ENCODE measurements at regions not wholly inside any gene's neighbourhood (a gene's known extent, or its start where the extent isn't known, plus 50 kb on each side); places are given as distances from the start of the nearest gene placed in this dataset.

DNA sequence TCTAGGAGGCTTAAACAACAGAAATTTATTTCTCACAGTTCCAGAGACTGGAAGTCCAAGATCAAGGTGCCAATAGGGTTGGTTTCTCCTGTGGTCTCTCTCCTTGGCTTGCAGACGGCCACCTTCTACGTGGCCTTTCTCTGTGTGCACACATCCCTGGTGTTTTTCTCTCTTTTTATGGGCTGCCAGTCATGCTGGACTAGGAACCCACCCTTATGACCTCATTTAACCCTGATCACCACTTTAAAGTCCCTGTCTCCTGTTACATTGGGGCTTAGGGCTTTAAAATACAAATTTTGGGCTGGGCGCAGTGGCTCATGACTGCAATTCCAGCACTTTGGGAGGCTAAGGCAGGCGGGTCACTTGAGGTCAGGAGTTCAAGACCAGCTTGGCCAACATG, 157.1 kb downstream of the TLE1 start:
- no peak for DNase-seq

DNA sequence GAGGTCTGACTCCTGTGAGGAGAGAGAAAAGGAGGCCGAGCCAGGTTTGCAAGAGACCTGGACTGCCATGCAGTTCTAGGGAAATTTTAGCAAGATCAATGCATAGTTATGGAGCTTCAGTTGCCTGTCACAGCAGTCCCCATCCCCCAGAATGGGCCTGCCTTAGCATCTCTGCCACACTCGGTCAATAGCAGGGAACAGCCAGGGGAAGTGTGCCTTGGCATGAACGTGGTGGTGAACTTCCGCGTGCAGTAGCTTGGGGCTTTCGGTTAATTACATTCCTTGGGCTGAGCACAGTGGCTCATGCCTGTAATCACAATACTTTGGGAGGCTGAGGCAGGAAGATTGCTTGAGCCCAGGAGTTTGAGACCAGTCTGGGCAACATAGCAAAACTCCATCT, 157.8 kb downstream of the TLE1 start:
- DNase-seq, result no peak

DNA sequence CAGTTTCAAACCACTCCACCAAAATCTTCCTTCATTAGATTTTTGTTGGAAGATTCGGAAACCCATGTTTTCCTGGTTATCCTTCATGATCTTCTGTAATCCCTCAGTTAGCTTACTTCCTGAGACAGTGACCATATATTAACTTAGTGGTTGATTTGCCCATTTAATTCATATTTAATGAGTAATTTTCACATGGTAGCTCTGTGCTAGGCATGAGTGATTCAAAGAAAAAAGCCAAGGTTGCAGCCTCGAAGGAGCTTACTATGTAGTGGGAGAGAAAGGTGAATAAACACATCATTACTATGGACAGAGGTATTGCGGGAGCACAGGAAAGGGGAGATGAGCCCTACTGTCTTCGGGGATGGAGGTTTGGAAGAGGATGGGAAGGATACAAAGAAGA, 158.5 kb downstream of the TLE1 start:
- DNase-seq, result no peak

DNA sequence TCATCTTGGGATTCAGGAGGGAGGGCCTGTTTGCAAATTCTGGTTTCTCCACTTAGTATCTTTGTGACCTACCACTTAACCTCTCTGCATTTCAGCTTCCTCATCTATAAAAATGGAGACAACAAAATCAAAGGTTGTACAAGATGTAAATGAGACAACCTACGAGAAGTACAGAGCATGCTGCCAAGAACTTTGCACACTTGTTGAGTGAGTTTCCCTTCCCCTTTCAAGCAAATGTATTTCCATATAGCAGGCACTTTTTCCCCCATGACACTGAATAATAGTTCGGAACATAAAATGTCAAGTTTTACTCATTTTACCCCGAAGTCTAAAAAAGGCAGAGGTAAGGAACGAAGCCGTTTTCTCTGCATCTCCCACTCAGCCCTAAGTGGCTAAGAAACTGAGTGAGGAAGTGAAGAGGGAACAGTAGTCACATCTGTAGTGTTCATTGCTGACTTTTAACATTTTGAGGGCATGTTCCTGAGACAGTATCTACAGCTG, 159.0 kb downstream of the TLE1 start:
- DNase-seq, result peak; percentile 20 to 64

DNA sequence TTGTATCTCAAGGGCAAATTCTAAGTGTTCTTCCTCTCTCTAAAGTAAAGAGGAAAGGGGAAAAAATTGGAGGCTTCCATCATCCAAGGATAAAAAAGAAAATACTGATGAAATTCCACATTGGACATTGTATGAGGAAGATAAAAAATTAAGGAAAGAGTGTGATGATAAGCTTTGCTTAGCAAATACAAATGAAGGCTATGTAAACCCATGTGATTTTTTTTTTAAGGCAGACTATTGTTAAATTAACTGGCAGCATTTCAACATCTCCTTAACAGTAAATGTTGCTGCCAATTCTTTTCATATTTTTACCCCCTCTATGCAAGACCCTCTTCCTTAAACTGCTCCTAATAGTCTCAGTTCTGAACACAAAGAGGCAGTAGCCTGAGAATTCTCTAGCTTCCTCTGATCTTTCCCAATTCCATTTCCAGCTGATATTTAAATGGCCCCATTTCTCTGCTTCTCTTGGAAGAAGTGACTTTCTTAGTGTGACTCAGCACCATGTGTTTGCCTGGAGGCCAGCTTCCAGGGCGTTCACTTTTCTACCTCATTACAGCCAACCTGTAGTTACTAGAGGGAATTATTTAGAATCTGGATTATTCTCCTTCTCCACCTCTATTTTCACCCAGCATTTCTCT, 159.7 kb downstream of the TLE1 start:
- peak; percentile 24 to 57 for DNase-seq

DNA sequence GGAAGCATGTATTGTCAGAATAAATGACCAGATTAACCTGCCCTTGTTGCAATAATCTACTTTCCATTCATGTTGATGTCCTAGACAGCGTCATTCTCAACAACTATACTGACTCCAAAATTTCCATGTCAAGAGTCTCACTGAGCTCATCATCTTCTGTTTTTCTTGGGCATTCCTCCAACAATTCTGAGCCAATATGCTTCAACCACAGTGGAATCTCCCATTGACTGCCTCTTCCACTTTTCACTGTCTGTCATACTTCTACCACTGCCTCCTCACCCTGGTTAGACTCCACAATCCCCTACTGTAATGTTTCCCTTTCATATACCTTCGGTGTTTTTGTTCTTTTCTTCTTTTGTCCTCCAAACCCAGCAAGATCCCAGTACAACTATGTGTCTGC, 162.8 kb downstream of the TLE1 start:
- DNase-seq, result peak; percentile 49 to 75

DNA sequence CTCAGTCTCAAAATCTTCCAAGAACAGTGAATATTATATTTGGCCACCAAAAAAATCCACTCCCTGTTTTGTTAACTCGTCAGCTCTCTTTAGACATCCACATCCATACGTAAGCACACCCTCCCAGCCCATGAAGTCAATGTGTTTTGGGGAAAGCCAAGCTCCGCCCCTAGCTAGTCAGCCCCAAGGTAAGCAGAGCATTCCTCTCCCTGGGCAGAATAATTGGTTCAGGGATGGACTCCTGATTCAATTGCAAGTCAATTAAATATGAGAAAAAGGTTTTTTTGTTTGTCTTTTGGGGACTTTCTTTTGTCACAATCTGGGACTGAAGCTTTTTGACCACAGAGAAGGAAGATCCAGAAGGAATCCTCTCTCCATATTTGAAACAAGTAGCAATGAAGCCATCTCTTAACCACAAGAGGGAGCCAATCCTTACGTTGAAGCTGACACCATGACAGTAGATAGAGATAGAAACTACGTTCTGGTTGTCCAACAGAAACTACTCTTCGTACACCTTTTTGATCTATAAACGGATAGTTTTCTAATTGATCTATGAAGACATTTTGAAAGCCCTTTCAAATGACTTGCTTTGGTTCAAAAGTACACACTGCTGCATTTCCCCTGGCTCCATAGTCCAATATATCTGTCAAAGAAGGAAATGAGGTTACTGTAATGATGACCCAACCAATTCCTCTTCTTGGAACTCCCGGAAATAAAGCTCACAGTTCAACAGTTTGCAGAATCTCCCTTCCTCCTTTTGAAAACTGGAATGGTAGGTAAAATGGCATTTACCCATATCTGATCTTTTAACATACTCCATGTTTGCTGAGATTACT, 166.4 kb downstream of the TLE1 start:
- peak; percentile 61 to 62 for DNase-seq

DNA sequence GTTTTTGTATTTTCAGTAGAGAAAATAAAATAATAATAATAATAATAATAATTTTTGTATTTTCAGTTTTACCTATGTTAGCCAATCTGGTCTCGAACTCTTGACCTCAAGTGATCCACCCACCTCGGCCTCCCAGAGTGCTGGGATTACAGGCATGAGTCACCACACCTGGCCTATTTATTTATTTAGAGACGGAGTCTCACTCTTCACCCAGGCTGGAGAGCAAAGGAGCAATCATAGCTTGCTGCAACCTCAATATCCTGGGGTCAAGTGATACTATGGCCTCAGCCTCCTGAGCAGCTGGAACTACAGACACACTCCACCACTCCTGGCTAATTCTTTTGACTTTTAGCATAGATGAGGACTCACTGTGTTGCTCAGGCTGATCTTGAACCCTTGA, 167.5 kb downstream of the TLE1 start:
- DNase-seq, result no peak

DNA sequence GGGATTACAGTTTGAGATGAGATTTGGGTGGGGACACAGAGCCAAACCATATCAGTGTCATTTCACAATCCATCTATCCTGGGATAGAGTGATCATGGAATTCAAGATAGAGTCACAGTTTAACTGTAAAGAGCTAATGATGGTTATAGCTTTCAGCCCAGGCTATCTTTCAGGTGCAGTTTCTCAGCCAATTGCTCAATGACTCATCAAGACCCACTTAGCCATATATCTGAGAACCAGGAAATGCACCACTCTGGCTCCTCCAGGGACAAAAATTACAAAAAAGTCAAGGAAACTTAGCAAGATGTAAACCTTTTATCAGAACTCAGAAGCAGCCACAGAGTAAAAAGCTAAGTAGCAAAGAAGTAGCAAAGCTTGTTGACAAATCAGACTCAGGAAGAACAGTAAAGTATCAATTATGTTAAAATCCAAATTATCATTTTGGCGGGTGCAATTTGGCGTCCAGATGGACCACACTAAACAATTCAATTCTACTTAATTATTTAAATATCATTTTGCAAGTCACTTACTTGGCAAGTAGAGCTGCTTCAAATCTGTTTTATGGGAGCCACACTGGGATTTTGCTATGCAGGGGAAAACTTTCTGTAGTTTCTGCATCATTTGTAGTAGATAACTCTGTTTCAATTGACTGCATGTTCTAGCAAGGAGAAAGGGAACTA, 169.4 kb downstream of the TLE1 start:
- DNase-seq, result no peak

DNA sequence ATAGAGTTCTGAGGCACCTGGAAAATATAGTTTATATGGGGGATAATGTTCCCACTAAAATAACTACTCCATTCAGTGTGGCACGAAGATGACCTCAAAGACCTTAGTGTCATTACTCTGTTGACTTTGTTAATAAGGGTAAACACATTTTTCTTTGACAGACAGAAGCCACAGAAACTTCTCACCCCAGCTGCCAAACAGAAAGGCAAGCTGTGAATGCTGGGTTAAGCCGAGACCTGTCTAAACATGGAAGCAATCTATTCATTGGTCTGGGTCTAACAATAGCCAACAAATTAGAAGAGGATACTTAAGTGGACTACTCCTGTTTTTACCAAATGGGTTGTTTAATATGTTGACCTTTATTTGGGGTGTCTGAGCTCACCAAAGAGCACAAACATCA, 171.4 kb downstream of the TLE1 start:
- no peak for DNase-seq

DNA sequence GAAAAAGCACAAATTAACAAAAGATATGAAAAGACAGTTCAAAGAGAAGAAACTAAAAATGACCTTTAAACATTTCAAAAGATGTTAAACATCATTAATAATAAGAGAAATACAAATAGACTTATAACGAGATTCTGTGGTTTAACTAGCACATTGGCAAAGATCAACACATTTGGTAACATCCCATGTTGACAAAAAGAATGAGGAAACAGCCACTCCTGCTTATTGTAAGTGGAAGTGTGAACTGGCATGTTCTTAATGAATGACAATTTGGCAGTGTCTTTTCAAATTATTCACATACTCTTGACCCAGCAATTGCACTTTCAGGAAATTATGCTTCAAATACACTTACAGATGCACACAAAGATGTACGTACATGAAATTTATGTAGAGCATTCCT, 176.3 kb downstream of the TLE1 start:
- DNase-seq, result peak; percentile 12 to 60

DNA sequence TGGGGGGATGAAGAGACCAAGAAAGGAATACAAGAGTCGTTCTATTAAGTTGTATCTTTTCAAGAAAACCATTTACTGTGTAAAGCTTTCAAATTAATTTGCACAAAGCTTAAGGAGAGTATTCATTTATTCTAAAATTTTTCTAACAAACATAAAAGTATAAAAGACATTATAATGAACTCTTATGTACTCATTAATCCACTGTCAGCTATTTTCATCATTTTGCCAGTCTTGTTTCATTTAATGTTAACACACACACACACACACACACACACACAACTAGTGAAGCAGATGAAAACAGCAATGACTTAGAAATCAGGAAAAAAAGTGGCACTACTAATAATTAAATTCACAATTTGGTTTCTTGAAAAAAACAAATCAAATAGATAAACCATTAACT, 176.7 kb downstream of the TLE1 start:
- DNase-seq, result no peak

DNA sequence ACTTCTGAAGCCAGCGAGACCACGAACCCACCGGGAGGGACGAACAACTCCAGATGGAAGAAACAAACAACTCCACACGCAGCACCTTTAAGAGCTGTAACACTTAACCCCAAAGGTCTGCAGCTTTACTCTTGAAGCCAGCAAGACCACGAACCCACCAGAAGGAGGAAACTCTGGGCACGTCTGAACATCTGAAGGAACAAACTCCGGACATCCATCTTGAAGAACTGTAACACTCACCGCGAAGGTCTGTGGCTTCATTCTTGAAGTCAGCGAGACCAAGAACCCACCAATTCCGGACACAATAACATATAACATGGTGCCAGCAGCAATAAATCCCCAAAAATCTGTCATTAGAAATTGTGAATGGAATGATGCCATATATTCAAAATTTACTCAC, 180.9 kb downstream of the TLE1 start:
- DNase-seq, result no peak

DNA sequence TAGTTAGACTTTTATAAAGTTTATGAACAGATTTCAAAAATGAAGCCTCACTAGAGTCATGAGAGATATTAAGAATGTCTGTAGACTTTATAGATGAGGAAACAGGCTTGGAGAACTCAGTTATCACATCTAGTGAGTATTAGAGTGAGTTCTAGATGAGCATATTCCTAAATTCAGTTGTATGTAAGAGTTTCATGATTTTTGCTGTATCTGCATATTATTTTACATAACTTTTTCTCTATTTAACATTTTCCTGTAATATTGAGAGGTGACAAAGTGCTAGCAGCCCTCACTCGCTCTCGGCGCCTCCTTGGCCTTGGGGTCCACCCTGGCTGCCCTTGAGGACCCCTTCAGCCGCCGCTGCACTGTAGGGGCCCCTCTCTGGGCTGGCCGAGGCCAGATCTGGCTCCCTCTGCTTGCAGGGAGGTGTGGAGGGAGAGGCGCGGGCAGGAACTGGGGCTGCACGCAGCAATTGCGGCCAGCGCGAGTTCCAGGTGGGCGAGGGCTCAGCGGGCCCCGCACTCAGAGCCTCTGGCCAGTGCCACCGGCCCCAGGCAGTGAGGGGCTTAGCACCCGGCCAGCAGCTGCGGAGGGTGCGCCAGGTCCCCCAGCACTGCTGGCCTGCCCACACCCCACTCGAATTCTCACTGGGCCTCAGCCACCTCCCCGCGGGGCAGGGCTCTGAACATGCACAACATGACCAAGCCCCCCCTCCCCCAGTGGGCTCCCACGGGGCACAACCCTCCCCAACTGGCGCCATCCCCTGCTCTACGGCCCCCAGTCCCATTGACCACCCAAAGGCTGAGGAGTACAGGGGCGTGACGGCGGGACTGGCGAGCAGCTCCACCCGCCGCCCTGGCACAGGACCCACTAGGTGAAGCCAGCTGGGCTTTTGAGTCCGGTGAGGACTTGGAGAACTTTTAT, 182.1 kb downstream of the TLE1 start:
- no peak for DNase-seq

DNA sequence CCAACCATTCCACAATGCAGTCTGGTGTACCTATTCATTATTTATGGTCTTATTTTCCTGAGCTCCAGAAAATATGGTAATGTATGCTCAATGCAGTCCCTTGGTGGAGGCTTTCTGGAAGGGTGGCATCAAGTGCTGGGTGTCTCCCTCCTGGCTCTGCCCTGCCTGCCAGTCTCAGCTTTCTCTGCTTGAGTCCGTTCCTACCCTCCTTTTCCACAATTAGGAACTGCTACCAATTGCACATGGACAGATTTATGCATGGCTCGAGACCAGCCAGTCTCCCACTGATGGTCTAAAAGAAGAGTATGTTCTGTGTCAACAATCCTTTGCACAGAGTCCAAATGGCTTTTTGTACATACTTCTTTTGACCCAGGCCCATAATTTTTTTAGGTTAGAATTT, 189.8 kb downstream of the TLE1 start:
- DNase-seq, result no peak

DNA sequence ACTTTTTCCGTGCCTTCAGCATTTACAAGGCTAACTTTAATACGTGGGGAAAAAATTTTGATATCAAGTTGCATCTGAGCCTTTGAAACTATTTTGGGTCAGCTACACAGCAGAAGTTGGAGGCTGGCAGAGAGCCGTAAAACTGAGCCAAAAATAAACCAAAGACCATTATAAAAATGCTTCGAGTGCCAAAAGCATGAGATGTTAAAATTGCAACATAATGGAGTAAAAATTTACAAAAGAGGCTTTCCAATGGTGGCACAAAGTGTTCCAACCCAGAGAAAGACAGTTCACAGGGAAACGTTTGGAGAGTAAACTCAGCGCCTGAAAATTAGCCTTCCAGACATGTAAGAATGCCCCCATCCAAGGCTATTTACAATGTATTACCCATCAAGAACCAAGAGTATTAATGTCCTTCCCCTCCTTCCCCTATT, 190.3 kb downstream of the TLE1 start:
- no peak for DNase-seq

DNA sequence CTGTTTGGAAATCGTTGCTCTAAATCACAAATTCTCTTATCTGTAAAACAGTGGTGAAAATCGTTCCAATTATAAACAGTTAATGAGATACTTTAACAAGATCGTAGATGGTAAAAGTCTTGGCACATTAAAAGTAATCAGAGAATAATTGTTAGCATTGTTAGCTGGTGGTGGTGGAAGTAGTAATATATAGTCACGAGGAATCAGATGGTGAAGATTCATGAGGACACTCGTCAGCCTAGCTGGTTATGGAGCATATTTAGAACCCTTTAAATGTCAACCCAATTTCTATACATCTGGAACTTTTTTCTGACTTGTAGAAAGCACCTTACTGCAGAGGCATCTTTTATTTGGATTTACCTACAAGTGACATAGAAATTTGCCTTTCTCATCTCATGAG, 190.8 kb downstream of the TLE1 start:
- no peak for DNase-seq

DNA sequence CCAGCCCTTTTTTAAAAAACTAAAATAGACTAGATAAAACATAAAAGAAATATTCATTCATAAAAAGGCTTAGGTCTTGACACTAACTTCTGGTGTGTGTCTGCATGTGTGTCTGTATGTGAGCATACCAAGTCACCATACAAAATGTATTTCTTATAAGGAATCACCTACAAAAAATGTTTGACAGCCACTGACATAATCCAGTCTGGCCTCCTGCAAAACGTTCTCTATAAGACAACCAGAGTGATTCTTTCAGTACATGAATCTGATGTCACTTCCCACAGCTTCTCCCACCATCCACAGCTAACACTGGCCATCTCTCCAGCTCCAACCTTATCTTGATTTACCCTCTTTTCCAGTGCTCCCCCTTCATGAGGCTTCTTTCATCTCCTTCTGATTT, 192.3 kb downstream of the TLE1 start:
- no peak for DNase-seq

DNA sequence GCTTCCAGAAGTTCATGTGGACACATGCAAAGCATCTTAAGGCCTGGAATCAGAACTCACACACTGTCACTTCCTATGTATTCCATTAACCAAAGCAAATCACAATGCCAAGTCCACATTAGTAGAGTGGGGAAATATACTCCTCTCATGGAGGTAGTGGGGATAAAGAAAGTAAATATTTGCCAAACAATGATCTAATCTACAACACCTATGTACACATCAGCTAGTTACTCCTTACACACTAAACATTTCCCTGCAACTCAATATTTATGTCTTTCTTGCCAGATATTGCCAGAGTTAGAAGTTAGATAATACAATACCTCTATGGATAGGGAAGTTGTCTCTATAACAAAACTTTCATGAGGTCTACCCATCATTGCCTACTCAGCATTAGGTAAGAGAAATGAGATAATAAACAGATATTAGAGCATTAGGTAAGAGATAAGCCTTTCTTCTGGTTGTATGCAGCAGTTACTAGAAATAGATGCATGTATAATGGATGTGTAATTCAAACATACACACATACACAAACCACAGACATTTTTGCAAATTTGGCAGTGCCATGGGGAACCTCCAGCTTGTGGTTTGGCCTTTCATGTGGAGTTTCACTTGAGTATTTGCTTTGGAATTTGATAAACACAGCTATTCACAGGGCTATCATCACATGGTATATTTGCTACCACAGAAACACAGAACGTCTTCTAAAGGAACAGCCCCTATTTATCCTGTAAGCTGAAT, 196.5 kb downstream of the TLE1 start:
- no peak for DNase-seq

DNA sequence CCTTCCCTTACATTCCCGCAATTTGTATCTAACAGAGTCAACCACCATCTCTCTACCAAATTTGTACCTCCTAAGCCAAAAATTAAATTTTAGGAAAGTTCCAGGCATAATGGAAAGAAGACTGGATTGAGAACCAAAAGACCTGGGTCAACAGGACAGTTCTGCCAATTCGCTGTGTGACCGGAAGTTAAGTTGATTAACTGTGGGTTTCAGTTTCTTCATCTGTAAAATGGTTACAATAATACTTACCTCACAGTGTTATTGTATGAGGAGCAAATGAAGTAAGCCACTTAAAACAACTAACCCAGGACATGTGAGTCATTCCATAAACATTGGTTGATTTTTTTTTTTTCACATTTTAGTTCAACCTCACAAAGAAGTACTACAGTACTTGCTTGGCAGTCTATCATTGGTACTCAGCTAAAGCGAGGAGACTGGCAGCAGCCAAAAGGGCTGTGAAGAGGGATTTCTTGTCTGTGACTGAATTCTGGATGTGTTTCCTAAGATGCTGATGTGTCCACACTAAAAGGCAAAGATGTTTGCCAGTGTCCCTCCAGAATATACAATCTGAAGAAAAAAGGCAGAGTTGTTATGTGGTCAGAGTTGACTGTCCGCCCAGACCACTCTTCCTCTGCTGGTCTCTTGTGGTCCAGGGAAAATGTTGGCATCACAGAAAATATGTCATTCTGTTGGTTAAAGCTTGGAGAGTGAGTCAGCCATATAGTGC, 198.6 kb downstream of the TLE1 start:
- no peak for DNase-seq

DNA sequence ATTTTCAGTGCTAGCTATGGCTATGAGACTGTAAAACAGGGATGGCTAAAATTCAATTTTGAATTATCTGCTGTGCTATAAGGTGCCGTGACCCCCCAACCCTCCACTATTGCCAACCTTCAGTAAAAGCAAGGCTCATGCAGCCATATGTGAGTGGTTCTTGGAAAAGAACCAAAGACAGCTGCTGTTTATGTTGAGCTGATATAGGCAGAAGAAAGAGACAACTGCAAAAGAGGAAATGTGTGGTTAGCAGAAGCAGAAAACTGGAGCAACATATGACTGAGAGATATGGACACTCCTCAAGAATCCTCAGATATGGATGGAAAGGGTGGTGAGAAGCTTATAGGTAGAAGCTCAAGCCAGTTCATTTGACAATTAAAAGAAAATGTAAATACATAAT, 200.3 kb downstream of the TLE1 start:
- DNase-seq, result no peak
